ENCODE measurements at regions not wholly inside any gene's neighbourhood (a gene's known extent, or its start where the extent isn't known, plus 50 kb on each side); places are given as distances from the start of the nearest gene placed in this dataset.
"Not testable (repeated sequence)": the region's sequence is repeated elsewhere in the genome, so short reads cannot be mapped to it uniquely, and the experiment has no call there.

DNA sequence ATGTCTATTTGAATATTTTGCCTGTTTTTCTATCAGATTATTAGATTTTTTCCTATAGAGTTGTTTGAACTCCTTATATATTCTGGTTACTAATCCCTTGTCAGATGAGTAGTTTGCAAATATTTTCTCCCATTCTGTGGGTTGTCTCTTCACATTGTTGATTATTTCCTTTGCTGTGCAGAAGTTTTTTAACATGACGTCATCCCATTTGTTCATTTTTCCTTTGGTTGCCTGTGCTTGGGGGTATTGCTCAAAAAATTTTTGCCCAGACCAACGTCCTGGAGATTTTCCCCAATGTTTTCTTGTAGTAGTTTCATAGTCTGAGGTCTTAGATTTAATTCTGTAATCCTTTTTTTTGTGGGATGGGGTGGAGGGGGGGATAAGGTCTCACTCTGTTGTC is 168.7 kb upstream of the NFIA start:
- POLR2A ChIA-PET; H3K9me3 Mint-ChIP-seq; H3K4me1 ChIP-seq (ENCODE audit: control insufficient read depth in 2 of 2, insufficient read depth in 2 of 2, low read length in 2 of 2); H3K4me1 Mint-ChIP-seq; H3K27ac ChIP-seq (ENCODE audit: low read depth, low read length); H3K27me3 ChIP-seq (ENCODE audit: control insufficient read depth in 2 of 2, insufficient read depth in 2 of 2, low read length in 2 of 2); H3K9me3 ChIP-seq (ENCODE audit: control insufficient read depth in 2 of 3, low read length in 3 of 3); H3K27ac Mint-ChIP-seq; ATAC-seq; CTCF ChIA-PET; intact Hi-C loops (cut with micrococcal nuclease); H3K36me3 ChIP-seq (ENCODE audit: control insufficient read depth in 2 of 3, insufficient read depth in 3 of 3, low read length in 3 of 3); H3K4me3 ChIP-seq (ENCODE audit: low read length); DNase-seq; H3K4me3 Mint-ChIP-seq; H3K36me3 Mint-ChIP-seq: not testable (repeated sequence)
- H3K27me3 Mint-ChIP-seq: peaks cover 4 to 33% (median 16%) of the 10 kb centered on the region in 5 donors

DNA sequence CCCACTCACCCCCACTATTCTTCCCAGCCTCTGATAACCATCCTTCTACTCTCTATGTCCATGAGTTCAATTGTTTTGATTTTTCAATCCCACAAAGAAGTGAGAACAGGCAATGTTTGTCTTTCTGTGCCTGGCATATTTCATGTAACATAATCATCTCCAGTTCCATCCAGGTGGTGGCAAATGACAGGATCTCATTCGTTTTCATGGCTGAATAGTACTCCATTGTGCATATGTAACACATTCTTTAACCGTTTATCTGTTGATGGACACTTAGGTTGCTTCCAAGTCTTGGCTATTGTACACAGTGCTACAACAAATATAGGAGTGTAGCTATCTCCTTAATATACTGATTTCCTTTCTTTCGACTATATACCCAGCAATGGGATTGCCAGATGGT is 169.3 kb upstream of the NFIA start:
- H3K4me3 ChIP-seq (ENCODE audit: low read length): no peak overlapping the region
- CTCF ChIA-PET: no interaction called here
- H3K4me1 Mint-ChIP-seq: no peaks in the 10 kb centered on the region
- DNase-seq (no peak), ATAC-seq (no peak)
- H3K36me3 Mint-ChIP-seq: no peaks in the 10 kb centered on the region
- no peak overlapping the region for H3K27ac Mint-ChIP-seq
- H3K4me3 Mint-ChIP-seq: no peak overlapping the region
- POLR2A ChIA-PET: no interaction called here
- H3K9me3 ChIP-seq (ENCODE audit: control insufficient read depth in 2 of 3, low read length in 3 of 3): no peaks in the 10 kb centered on the region
- no peaks in the 10 kb centered on the region for H3K36me3 ChIP-seq (ENCODE audit: control insufficient read depth in 2 of 3, insufficient read depth in 3 of 3, low read length in 3 of 3)
- no peaks in the 10 kb centered on the region for H3K4me1 ChIP-seq (ENCODE audit: control insufficient read depth in 2 of 2, insufficient read depth in 2 of 2, low read length in 2 of 2)
- peaks cover 4 to 33% (median 16%) of the 10 kb centered on the region in 5 donors for H3K27me3 Mint-ChIP-seq
- H3K27ac ChIP-seq (ENCODE audit: low read depth, low read length): no peak overlapping the region
- intact Hi-C loops (cut with micrococcal nuclease): no loop called here
- H3K27me3 ChIP-seq (ENCODE audit: control insufficient read depth in 2 of 2, insufficient read depth in 2 of 2, low read length in 2 of 2): no peaks in the 10 kb centered on the region
- peaks cover 0 to 4% (median 0%) of the 10 kb centered on the region in 11 donors for H3K9me3 Mint-ChIP-seq

DNA sequence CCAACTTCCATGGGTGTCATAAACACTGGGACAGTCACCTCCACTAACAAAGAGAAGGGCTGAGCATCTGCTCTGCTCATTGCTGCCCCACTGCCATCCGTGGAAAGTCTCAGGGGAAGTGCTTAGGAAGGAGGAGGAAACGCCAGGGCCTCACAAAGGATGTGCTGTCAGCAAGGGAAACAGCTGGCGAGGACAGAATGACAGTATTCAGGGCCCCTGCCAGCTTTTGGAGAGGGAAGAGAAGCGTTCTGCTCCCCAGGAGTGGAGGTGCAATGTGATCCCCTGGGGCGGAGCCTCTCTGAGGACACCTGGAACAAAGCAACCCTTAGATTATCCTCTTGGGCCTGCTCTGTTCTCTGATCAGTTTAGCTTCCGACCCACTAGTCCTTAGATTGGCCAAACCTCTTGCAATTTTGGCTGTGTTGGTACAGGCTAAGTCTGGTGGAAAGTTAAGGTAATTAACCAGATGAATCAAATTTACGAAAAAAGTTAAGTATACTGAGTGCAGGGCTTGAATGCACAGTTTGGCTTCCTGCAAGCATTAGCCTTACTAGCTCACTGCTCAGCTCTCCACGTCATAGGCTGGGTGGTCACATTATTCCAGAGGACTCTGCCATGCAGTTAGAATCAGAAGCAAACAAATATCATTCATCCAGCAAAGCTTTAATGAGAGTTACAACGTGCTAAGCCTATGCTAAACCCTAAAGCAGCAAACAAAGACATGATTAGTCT is 170.2 kb upstream of the NFIA start:
- no peaks in the 10 kb centered on the region for H3K9me3 ChIP-seq (ENCODE audit: control insufficient read depth in 2 of 3, low read length in 3 of 3)
- no peaks in the 10 kb centered on the region for H3K4me1 ChIP-seq (ENCODE audit: control insufficient read depth in 2 of 2, insufficient read depth in 2 of 2, low read length in 2 of 2)
- ChIA-PET POLR2A (no interaction called here), CTCF (no interaction called here)
- no peak overlapping the region for H3K27ac ChIP-seq (ENCODE audit: low read depth, low read length)
- Mint-ChIP-seq H3K27ac (no peak overlapping the region), H3K4me3 (no peak overlapping the region), H3K9me3 (peaks cover 0 to 4% (median 0%) of the 10 kb centered on the region in 11 donors), H3K4me1 (no peaks in the 10 kb centered on the region), H3K36me3 (no peaks in the 10 kb centered on the region), H3K27me3 (peaks cover 4 to 28% (median 12%) of the 10 kb centered on the region in 5 donors)
- intact Hi-C loops (cut with micrococcal nuclease): no loop called here
- ATAC-seq (peak; percentile 16), DNase-seq (no peak)
- H3K27me3 ChIP-seq (ENCODE audit: control insufficient read depth in 2 of 2, insufficient read depth in 2 of 2, low read length in 2 of 2): no peaks in the 10 kb centered on the region
- no peaks in the 10 kb centered on the region for H3K36me3 ChIP-seq (ENCODE audit: control insufficient read depth in 2 of 3, insufficient read depth in 3 of 3, low read length in 3 of 3)
- no peak overlapping the region for H3K4me3 ChIP-seq (ENCODE audit: low read length)

DNA sequence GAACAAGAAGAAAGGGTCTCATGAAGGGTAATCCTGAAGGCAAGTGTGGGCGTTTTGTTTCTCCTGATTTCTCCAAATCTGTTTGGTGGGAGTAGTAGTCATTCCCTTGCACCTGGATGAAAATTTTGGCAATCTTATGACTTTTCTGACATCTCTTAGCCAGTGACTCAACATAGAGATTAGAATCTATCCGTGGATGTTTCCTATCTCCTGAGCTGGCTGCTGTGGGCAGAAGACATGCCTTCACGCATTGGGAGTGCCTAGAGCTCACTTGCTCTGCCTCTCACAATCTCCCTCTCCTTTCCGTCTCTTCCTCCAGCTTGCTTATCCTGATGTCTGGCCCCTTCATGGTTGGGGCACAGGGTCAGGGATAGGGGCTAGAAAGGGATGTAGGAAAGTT is 174.2 kb upstream of the NFIA start:
- Mint-ChIP-seq H3K27ac (no peak overlapping the region), H3K4me1 (peaks cover 0 to 2% (median 0%) of the 10 kb centered on the region in 7 donors), H3K9me3 (no peaks in the 10 kb centered on the region), H3K4me3 (no peak overlapping the region), H3K27me3 (peaks cover 0 to 7% (median 3%) of the 10 kb centered on the region in 5 donors), H3K36me3 (no peaks in the 10 kb centered on the region)
- ChIA-PET POLR2A (no interaction called here), CTCF (no interaction called here)
- Histone ChIP-seq H3K4me3 (ENCODE audit: low read length) (no peak overlapping the region), H3K27ac (ENCODE audit: low read depth, low read length) (no peak overlapping the region), H3K4me1 (ENCODE audit: control insufficient read depth in 2 of 2, insufficient read depth in 2 of 2, low read length in 2 of 2) (no peaks in the 10 kb centered on the region), H3K27me3 (ENCODE audit: control insufficient read depth in 2 of 2, insufficient read depth in 2 of 2, low read length in 2 of 2) (no peaks in the 10 kb centered on the region), H3K36me3 (ENCODE audit: control insufficient read depth in 2 of 3, insufficient read depth in 3 of 3, low read length in 3 of 3) (no peaks in the 10 kb centered on the region), H3K9me3 (ENCODE audit: control insufficient read depth in 2 of 3, low read length in 3 of 3) (no peaks in the 10 kb centered on the region)
- DNase-seq (no peak), ATAC-seq (no peak)
- intact Hi-C loops (cut with micrococcal nuclease): no loop called here

DNA sequence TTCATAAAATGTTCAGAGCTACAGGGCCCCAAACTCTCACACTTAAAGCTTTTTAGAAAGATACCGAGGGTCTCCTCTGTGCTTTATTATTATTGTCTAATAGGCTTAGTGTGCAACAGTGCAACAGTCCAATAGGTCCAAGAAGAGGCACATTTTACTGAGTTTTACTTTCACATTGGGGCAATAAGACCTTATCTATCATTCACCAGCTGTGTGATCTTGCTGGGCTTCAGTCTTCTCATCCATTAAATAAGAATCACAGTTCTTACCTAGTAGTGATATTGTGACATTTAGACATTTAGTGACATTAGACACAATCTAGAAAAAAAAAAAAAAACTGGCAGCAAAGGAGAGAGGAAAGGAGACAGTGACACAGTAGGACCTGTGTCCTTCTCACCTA is 175.8 kb upstream of the NFIA start:
- no peak overlapping the region for H3K4me3 ChIP-seq (ENCODE audit: low read length)
- CTCF ChIA-PET: no interaction called here
- POLR2A ChIA-PET: no interaction called here
- Mint-ChIP-seq H3K27ac (no peak overlapping the region), H3K4me1 (peaks cover 0 to 2% (median 0%) of the 10 kb centered on the region in 7 donors), H3K27me3 (peaks cover 0 to 3% (median 0%) of the 10 kb centered on the region in 5 donors), H3K9me3 (no peaks in the 10 kb centered on the region), H3K36me3 (no peaks in the 10 kb centered on the region), H3K4me3 (no peak overlapping the region)
- H3K36me3 ChIP-seq (ENCODE audit: control insufficient read depth in 2 of 3, insufficient read depth in 3 of 3, low read length in 3 of 3): no peaks in the 10 kb centered on the region
- H3K27ac ChIP-seq (ENCODE audit: low read depth, low read length): no peak overlapping the region
- no peaks in the 10 kb centered on the region for H3K4me1 ChIP-seq (ENCODE audit: control insufficient read depth in 2 of 2, insufficient read depth in 2 of 2, low read length in 2 of 2)
- H3K27me3 ChIP-seq (ENCODE audit: control insufficient read depth in 2 of 2, insufficient read depth in 2 of 2, low read length in 2 of 2): no peaks in the 10 kb centered on the region
- no peak for ATAC-seq
- DNase-seq: no peak
- H3K9me3 ChIP-seq (ENCODE audit: control insufficient read depth in 2 of 3, low read length in 3 of 3): no peaks in the 10 kb centered on the region
- intact Hi-C loops (cut with micrococcal nuclease): no loop called here

DNA sequence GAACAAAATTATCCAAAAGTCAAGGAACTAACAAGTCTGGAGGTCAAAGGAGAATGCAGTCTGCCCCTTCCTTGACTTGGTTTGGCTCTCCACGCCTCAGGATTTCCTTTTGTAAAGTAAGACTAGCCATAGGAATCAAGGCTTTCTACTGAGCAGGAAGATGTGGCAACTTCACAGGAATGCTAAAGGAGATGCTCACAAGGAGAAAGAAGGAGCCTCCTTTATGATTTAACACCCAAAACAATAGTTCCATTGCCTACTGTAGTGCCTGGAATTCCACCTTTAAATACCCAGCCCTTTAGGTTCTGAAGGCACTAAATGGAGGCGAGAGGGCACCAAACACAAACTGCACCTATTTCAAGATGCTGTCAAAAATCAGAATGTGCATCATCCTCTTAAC is 176.3 kb upstream of the NFIA start:
- CTCF ChIA-PET: no interaction called here
- no peaks in the 10 kb centered on the region for H3K36me3 Mint-ChIP-seq
- no peak overlapping the region for H3K27ac Mint-ChIP-seq
- Histone ChIP-seq H3K4me1 (ENCODE audit: control insufficient read depth in 2 of 2, insufficient read depth in 2 of 2, low read length in 2 of 2) (no peaks in the 10 kb centered on the region), H3K27ac (ENCODE audit: low read depth, low read length) (no peak overlapping the region), H3K27me3 (ENCODE audit: control insufficient read depth in 2 of 2, insufficient read depth in 2 of 2, low read length in 2 of 2) (no peaks in the 10 kb centered on the region), H3K9me3 (ENCODE audit: control insufficient read depth in 2 of 3, low read length in 3 of 3) (no peaks in the 10 kb centered on the region), H3K4me3 (ENCODE audit: low read length) (no peak overlapping the region), H3K36me3 (ENCODE audit: control insufficient read depth in 2 of 3, insufficient read depth in 3 of 3, low read length in 3 of 3) (no peaks in the 10 kb centered on the region)
- peaks cover 0 to 2% (median 0%) of the 10 kb centered on the region in 7 donors for H3K4me1 Mint-ChIP-seq
- H3K9me3 Mint-ChIP-seq: no peaks in the 10 kb centered on the region
- no peak for ATAC-seq
- H3K27me3 Mint-ChIP-seq: peaks cover 0 to 3% (median 0%) of the 10 kb centered on the region in 5 donors
- POLR2A ChIA-PET: no interaction called here
- intact Hi-C loops (cut with micrococcal nuclease): no loop called here
- H3K4me3 Mint-ChIP-seq: no peak overlapping the region
- DNase-seq: no peak

DNA sequence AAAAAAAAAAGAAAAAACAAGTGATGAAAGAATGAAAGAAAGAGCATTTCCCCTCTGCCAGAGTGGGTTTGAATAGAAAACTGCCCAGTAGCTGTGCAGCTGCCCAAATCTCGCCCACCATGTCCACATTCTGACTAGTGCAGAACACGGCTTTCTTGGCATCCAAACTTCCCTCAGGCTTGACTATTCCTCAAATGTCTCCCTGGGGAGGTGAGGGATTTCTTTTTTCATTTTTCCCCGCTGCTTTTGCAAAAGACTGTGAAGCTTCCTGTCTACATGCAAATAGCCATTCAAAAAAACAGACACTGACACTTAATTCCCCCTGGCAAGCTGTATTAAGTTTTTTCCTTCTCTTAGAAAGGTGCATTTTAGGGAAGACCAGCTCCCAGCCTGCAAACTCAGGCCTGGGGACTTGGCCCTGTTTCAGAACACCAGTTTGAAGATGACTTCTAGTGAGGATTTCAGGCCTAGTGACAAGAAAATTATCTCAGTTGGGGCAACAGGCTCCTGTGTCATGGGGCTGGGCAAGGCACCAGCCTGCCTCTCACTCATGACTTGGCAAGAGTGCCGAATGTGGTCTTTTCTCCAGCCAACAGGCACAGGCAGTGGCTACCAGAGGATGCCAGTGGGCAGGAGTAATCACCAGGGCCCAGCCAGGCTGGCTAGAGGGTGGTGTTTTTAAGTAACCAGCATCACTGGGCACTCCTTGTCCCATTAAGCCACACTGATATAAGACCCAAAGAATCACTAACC is 178.1 kb upstream of the NFIA start:
- POLR2A ChIA-PET: no interaction called here
- intact Hi-C loops (cut with micrococcal nuclease): no loop called here
- H3K4me3 ChIP-seq (ENCODE audit: low read length): no peak overlapping the region
- DNase-seq: no peak
- Mint-ChIP-seq H3K27ac (no peak overlapping the region), H3K36me3 (no peaks in the 10 kb centered on the region), H3K27me3 (peaks cover 0 to 3% (median 0%) of the 10 kb centered on the region in 5 donors), H3K4me3 (no peak overlapping the region), H3K4me1 (peaks cover 0 to 2% (median 0%) of the 10 kb centered on the region in 7 donors), H3K9me3 (no peaks in the 10 kb centered on the region)
- no peak for ATAC-seq
- no peaks in the 10 kb centered on the region for H3K9me3 ChIP-seq (ENCODE audit: control insufficient read depth in 2 of 3, low read length in 3 of 3)
- H3K4me1 ChIP-seq (ENCODE audit: control insufficient read depth in 2 of 2, insufficient read depth in 2 of 2, low read length in 2 of 2): no peaks in the 10 kb centered on the region
- H3K27me3 ChIP-seq (ENCODE audit: control insufficient read depth in 2 of 2, insufficient read depth in 2 of 2, low read length in 2 of 2): no peaks in the 10 kb centered on the region
- CTCF ChIA-PET: no interaction called here
- no peaks in the 10 kb centered on the region for H3K36me3 ChIP-seq (ENCODE audit: control insufficient read depth in 2 of 3, insufficient read depth in 3 of 3, low read length in 3 of 3)
- no peak overlapping the region for H3K27ac ChIP-seq (ENCODE audit: low read depth, low read length)
